ENCODE measurements at regions not wholly inside any gene's neighbourhood (a gene's known extent, or its start where the extent isn't known, plus 50 kb on each side); places are given as distances from the start of the nearest gene placed in this dataset.
"Not testable (repeated sequence)": the region's sequence is repeated elsewhere in the genome, so short reads cannot be mapped to it uniquely, and the experiment has no call there.

- no peak for DNase-seq (ENCODE audit: low read depth in 3 of 3, low spot score in 2 of 3)
These were observed 50.9 kb upstream of the NXT1 start for GRCh38 chr20:23299673-23300050.

- DNase-seq (ENCODE audit: low read depth in 3 of 3, low spot score in 2 of 3): no peak
These were observed 51.5 kb upstream of the NXT1 start for GRCh38 chr20:23298926-23299672.

- DNase-seq (ENCODE audit: low read depth in 3 of 3, low spot score in 2 of 3): no peak
These were observed 52.4 kb upstream of the NXT1 start for GRCh38 chr20:23298155-23298554.

GRCh38 chr20:23296841-23297701, 53.5 kb upstream of the NXT1 start:
- DNase-seq (ENCODE audit: low read depth in 3 of 3, low spot score in 2 of 3): no peak

- DNase-seq (ENCODE audit: low read depth in 3 of 3, low spot score in 2 of 3): no peak
These were observed 54.7 kb upstream of the NXT1 start for GRCh38 chr20:23295934-23296333.

- DNase-seq (ENCODE audit: low read depth in 3 of 3, low spot score in 2 of 3): no peak
These were observed 55.9 kb upstream of the NXT1 start for GRCh38 chr20:23294671-23295070.

- no peak for DNase-seq (ENCODE audit: low read depth in 3 of 3, low spot score in 2 of 3)
These were observed 56.4 kb upstream of the NXT1 start for GRCh38 chr20:23294166-23294565.

- DNase-seq (ENCODE audit: low read depth in 3 of 3, low spot score in 2 of 3): no peak
These were observed 56.9 kb upstream of the NXT1 start for GRCh38 chr20:23293689-23294088.

GRCh38 chr20:23292311-23292710, 58.3 kb upstream of the NXT1 start:
- not testable (repeated sequence) for DNase-seq (ENCODE audit: low read depth in 3 of 3, low spot score in 2 of 3)

- DNase-seq (ENCODE audit: low read depth in 3 of 3, low spot score in 2 of 3): no peak
These were observed 58.9 kb upstream of the NXT1 start for GRCh38 chr20:23291575-23292240.

- no peak for DNase-seq (ENCODE audit: low read depth in 3 of 3, low spot score in 2 of 3)
These were observed 59.6 kb upstream of the NXT1 start for GRCh38 chr20:23290761-23291574.

- no peak for DNase-seq (ENCODE audit: low read depth in 3 of 3, low spot score in 2 of 3)
These were observed 60.7 kb upstream of the NXT1 start for GRCh38 chr20:23289724-23290395.

- DNase-seq (ENCODE audit: low read depth in 3 of 3, low spot score in 2 of 3): no peak
These were observed 61.3 kb upstream of the NXT1 start for GRCh38 chr20:23289249-23289648.

- DNase-seq (ENCODE audit: low read depth in 3 of 3, low spot score in 2 of 3): no peak
These were observed 63.0 kb upstream of the NXT1 start for GRCh38 chr20:23287354-23288190.

- DNase-seq (ENCODE audit: low read depth in 3 of 3, low spot score in 2 of 3): no peak
These were observed 64.2 kb upstream of the NXT1 start for GRCh38 chr20:23286346-23286745.

- DNase-seq (ENCODE audit: low read depth in 3 of 3, low spot score in 2 of 3): no peak
These were observed 65.1 kb upstream of the NXT1 start for GRCh38 chr20:23285536-23285935.

GRCh38 chr20:23284009-23284408, 66.6 kb upstream of the NXT1 start:
- DNase-seq (ENCODE audit: low read depth in 3 of 3, low spot score in 2 of 3): no peak

- DNase-seq (ENCODE audit: low read depth in 3 of 3, low spot score in 2 of 3): no peak
These were observed 67.3 kb upstream of the NXT1 start for GRCh38 chr20:23283096-23283850.

- no peak for DNase-seq (ENCODE audit: low read depth in 3 of 3, low spot score in 2 of 3)
These were observed 68.0 kb upstream of the NXT1 start for GRCh38 chr20:23282546-23282945.

Measured in right renal cortex interstitium (tissue), 3 donors.